Neuronal stem cell (in vitro differentiated cells): ENCODE measurements at regions not wholly inside any gene's neighbourhood (a gene's known extent, or its start where the extent isn't known, plus 50 kb on each side); places are given as distances from the start of the nearest gene placed in this dataset.

Experiments
- DNase-seq: peaks from one replicate; pipeline ENCODE4 v3.0.0-alpha.2; 2013; ENCODE audit warnings: low spot score
- H2AFZ ChIP-seq: one replicate; pipeline ENCODE4 v1.6.1; 2013; ENCODE audit warnings: mild to moderate bottlenecking, low read length, inconsistent platforms
- H2AK5ac ChIP-seq: 2 replicates; pipeline ENCODE4 v1.6.1; 2013; ENCODE audit warnings: low read depth, mild to moderate bottlenecking, inconsistent platforms, low read length, moderate library complexity, mixed read lengths
- H2BK120ac ChIP-seq: 2 replicates; pipeline ENCODE4 v1.6.1; 2013; ENCODE audit warnings: low read depth, mild to moderate bottlenecking, inconsistent platforms, low read length, moderate library complexity, mixed read lengths
- H2BK12ac ChIP-seq: one replicate; pipeline ENCODE4 v1.6.1; 2013; ENCODE audit warnings: low read length, inconsistent platforms
- H2BK15ac ChIP-seq: 2 replicates; pipeline ENCODE4 v1.6.1; 2013; ENCODE audit warnings: mild to moderate bottlenecking, low read length, inconsistent platforms, mixed read lengths
- H2BK5ac ChIP-seq: one replicate; pipeline ENCODE4 v1.6.1; 2013; ENCODE audit warnings: inconsistent platforms, mild to moderate bottlenecking, low read length, moderate library complexity
- H3K14ac ChIP-seq: one replicate; pipeline ENCODE4 v1.6.1; 2013; ENCODE audit warnings: low read length, inconsistent platforms
- H3K18ac ChIP-seq: 2 replicates; pipeline ENCODE4 v1.6.1; 2013; ENCODE audit warnings: low read length, inconsistent platforms
- H3K23ac ChIP-seq: 2 replicates; pipeline ENCODE4 v1.6.1; 2013; ENCODE audit warnings: low read depth, mild to moderate bottlenecking, mixed read lengths, low read length, inconsistent platforms; ENCODE audit not compliant: poor library complexity
- H3K27ac ChIP-seq: replicated peaks from 3 replicates; pipeline ENCODE4 v1.5.1; 2013; ENCODE audit warnings: low read length, inconsistent platforms
- H3K27me3 ChIP-seq, 3 experiments: 2 replicates each; pipeline ENCODE4 v1.6.1; 2013; ENCODE audit warnings: low read length in 3 of 3, mild to moderate bottlenecking in 2 of 3, inconsistent platforms in 1 of 3, low read depth in 1 of 3, mixed read lengths in 1 of 3, moderate library complexity in 1 of 3; ENCODE audit not compliant: control insufficient read depth in 3 of 3, insufficient read depth in 3 of 3
- H3K36me3 ChIP-seq, 2 donors: replicated peaks in 1 of 2; 2 replicates each; pipeline ENCODE4 v1.6.1; 2013; ENCODE audit warnings: low read length in 2 of 2; ENCODE audit not compliant: control insufficient read depth in 2 of 2, insufficient read depth in 2 of 2
- H3K4ac ChIP-seq: 2 replicates; pipeline ENCODE4 v1.6.1; 2013; ENCODE audit warnings: inconsistent platforms, mild to moderate bottlenecking, low read length, moderate library complexity
- H3K4me1 ChIP-seq, 2 donors: 1 replicate in 1 of 2; 2 replicates in 1 of 2; pipeline ENCODE4 v1.6.1; 2013; ENCODE audit warnings: low read length in 2 of 2, low read depth in 1 of 2; ENCODE audit not compliant: control insufficient read depth in 2 of 2, insufficient read depth in 1 of 2
- H3K4me2 ChIP-seq: one replicate; pipeline ENCODE4 v1.6.1; 2013; ENCODE audit warnings: mild to moderate bottlenecking, low read length, inconsistent platforms; ENCODE audit not compliant: insufficient read depth, poor library complexity, severe bottlenecking
- H3K4me3 ChIP-seq, 2 donors: 2 replicates each; pipeline ENCODE4 v1.5.1; 2013; ENCODE audit warnings: low read length in 2 of 2, mild to moderate bottlenecking in 2 of 2, inconsistent platforms in 1 of 2, moderate library complexity in 1 of 2
- H3K79me1 ChIP-seq: one replicate; pipeline ENCODE4 v1.6.1; 2013; ENCODE audit warnings: low read depth, mild to moderate bottlenecking, inconsistent platforms, low read length, moderate library complexity
- H3K9ac ChIP-seq: one replicate; pipeline ENCODE4 v1.6.1; 2013; ENCODE audit warnings: mild to moderate bottlenecking, low read depth, low read length, inconsistent platforms; ENCODE audit not compliant: poor library complexity
- H3K9me3 ChIP-seq, 2 donors: replicated peaks in 1 of 2; 2 replicates each; pipeline versions ENCODE3 to v1.6.1; 2013; ENCODE audit warnings: low read length in 2 of 2, mild to moderate bottlenecking in 2 of 2, inconsistent platforms in 1 of 2, low read depth in 1 of 2, mixed read lengths in 1 of 2, moderate library complexity in 1 of 2; ENCODE audit not compliant: control insufficient read depth in 2 of 2, insufficient read depth in 1 of 2
- H4K8ac ChIP-seq: one replicate; pipeline ENCODE4 v1.6.1; 2013; ENCODE audit warnings: low read depth, mild to moderate bottlenecking, inconsistent platforms, low read length, moderate library complexity
- H4K91ac ChIP-seq: one replicate; pipeline ENCODE4 v1.6.1; 2013; ENCODE audit warnings: low read length, low read depth, mild to moderate bottlenecking, inconsistent platforms; ENCODE audit not compliant: poor library complexity
- WGBS, 2 donors: extraction: QIAGEN DNeasy Blood & Tissue Kit; methylation state at CpG; one replicate each; pipeline ENCODE4 v1.1.7; 2013; ENCODE audit warnings: missing lambda C conversion rate in 2 of 2, mixed read lengths in 1 of 2; ENCODE audit not compliant: insufficient read length in 2 of 2, insufficient replicate concordance in 1 of 2; ENCODE audit errors: extremely low coverage in 2 of 2; 5-methylcytosine and 5-hydroxymethylcytosine counted together

- H2BK15ac ChIP-seq = no peak overlapping the region
- no peak overlapping the region for H3K18ac ChIP-seq
- no peak overlapping the region for H3K4me2 ChIP-seq
- H2BK120ac ChIP-seq = no peak overlapping the region
- H3K14ac ChIP-seq = no peak overlapping the region
- no peak overlapping the region for H3K27ac ChIP-seq
- no peaks in the 10 kb centered on the region for H3K36me3 ChIP-seq
- H2BK5ac ChIP-seq = no peak overlapping the region
- H2BK12ac ChIP-seq = no peak overlapping the region
- H3K4ac ChIP-seq = no peak overlapping the region
- no CpG with 5 or more reads among the region's 5 CpGs for WGBS, 2 donors
- no peak overlapping the region for H4K91ac ChIP-seq
- H3K79me1 ChIP-seq = no peaks in the 10 kb centered on the region
- no peak overlapping the region for H3K23ac ChIP-seq
- no peak overlapping the region for H2AK5ac ChIP-seq
- peaks cover 4 to 15% of the 10 kb centered on the region in 2 donors for H3K4me1 ChIP-seq
- no peak overlapping the region for H2AFZ ChIP-seq
- H3K9me3 ChIP-seq = no peaks in the 10 kb centered on the region
- no peak overlapping the region for H3K9ac ChIP-seq
- H4K8ac ChIP-seq = no peak overlapping the region
- no peaks in the 10 kb centered on the region for H3K27me3 ChIP-seq
- no peak for DNase-seq
- H3K4me3 ChIP-seq = no peak overlapping the region
Observed at GRCh38 chr4:84046551-84046950, 452.5 kb downstream of the NKX6-1 start.

GRCh38 chr4:84041426-84041825, 457.7 kb downstream of the NKX6-1 start:
- Histone ChIP-seq H3K4ac (no peak overlapping the region), H3K4me1 (no peaks in the 10 kb centered on the region), H3K9me3 (no peaks in the 10 kb centered on the region), H3K23ac (no peak overlapping the region), H2BK12ac (no peak overlapping the region), H2AFZ (no peak overlapping the region), H3K14ac (no peak overlapping the region), H2BK15ac (no peak overlapping the region), H2AK5ac (no peak overlapping the region), H3K9ac (no peak overlapping the region), H3K27ac (no peak overlapping the region), H2BK120ac (no peak overlapping the region), H3K36me3 (no peaks in the 10 kb centered on the region), H3K18ac (no peak overlapping the region), H3K79me1 (no peaks in the 10 kb centered on the region), H3K27me3 (no peaks in the 10 kb centered on the region), H3K4me2 (no peak overlapping the region), H3K4me3 (no peak overlapping the region), H4K91ac (no peak overlapping the region), H2BK5ac (no peak overlapping the region), H4K8ac (no peak overlapping the region)
- no CpG with 5 or more reads among the region's 3 CpGs for WGBS, 2 donors
- DNase-seq = no peak

DNA sequence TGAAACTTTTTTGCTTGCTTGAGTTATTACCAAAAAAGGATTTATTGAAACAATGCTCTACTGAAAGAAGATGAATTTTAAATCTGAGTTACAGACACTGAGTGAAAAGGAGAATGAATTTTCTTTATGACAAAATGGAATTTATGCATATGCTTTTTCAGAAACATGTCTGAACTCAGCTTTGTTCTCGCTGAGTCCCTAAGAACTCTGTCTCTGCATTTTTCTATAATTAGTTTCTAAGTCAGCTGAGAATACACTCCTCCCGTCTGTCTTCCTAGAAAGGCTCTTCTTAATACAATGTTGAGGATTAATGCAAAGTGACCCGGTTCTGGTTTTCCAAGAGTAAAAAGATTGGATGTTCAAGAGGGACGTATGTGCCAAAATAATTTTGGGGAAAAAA, 463.5 kb downstream of the NKX6-1 start:
- Histone ChIP-seq H3K27me3 (no peaks in the 10 kb centered on the region), H3K9ac (no peak overlapping the region), H2BK120ac (no peak overlapping the region), H2AK5ac (no peak overlapping the region), H3K23ac (no peak overlapping the region), H3K4me2 (no peak overlapping the region), H3K18ac (no peak overlapping the region), H3K79me1 (no peaks in the 10 kb centered on the region), H3K4me3 (no peak overlapping the region), H3K14ac (no peak overlapping the region), H3K27ac (no peak overlapping the region), H2BK15ac (no peak overlapping the region), H4K8ac (no peak overlapping the region), H2BK5ac (no peak overlapping the region), H3K4ac (no peak overlapping the region), H2BK12ac (no peak overlapping the region), H3K36me3 (no peaks in the 10 kb centered on the region), H4K91ac (no peak overlapping the region), H2AFZ (no peak overlapping the region), H3K9me3 (no peaks in the 10 kb centered on the region), H3K4me1 (no peaks in the 10 kb centered on the region)
- WGBS, 2 donors = no CpG with 5 or more reads among the region's 4 CpGs
- DNase-seq = no peak

GRCh38 chr4:84032372-84032771, 466.7 kb downstream of the NKX6-1 start:
- Histone ChIP-seq H3K23ac (no peak overlapping the region), H3K4ac (no peak overlapping the region), H2BK5ac (no peak overlapping the region), H3K4me2 (no peak overlapping the region), H3K27ac (no peak overlapping the region), H4K8ac (no peak overlapping the region), H3K9me3 (no peaks in the 10 kb centered on the region), H3K4me3 (no peak overlapping the region), H2AFZ (no peak overlapping the region), H2AK5ac (no peak overlapping the region), H2BK12ac (no peak overlapping the region), H3K9ac (no peak overlapping the region), H3K18ac (no peak overlapping the region), H3K79me1 (no peaks in the 10 kb centered on the region), H2BK120ac (no peak overlapping the region), H2BK15ac (no peak overlapping the region), H3K36me3 (no peaks in the 10 kb centered on the region), H4K91ac (no peak overlapping the region), H3K27me3 (no peaks in the 10 kb centered on the region), H3K4me1 (peaks cover 0 to 2% of the 10 kb centered on the region in 2 donors), H3K14ac (no peak overlapping the region)
- DNase-seq = no peak
- no CpG with 5 or more reads among the region's 2 CpGs for WGBS, 2 donors
